ENCODE measurements at regions not wholly inside any gene's neighbourhood (a gene's known extent, or its start where the extent isn't known, plus 50 kb on each side); places are given as distances from the start of the nearest gene placed in this dataset.

DNA sequence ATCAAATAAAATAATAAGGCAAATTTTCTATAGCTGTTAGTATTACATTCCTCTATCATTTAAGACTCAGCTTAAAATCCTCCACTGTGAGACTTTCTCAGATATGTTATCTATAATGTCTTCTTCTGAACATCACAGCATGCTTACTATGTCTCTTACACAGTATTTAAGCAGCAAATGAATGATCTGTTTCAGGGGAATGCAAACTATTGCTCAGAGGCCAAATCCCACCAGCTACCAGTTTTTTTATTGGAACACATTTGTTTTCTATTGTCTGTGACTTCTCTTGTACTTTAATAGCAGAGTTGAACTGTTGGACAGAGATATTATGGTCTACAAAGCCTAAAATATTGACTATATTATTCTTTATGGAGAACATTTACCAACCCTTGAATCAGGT lies 59.6 kb downstream of the C3orf38 start:
- no peaks in the 10 kb centered on the region for H3K4me1 ChIP-seq (ENCODE audit: control insufficient read depth, extremely low read depth, insufficient read depth, low read length)
- TF ChIP-seq, protein P1, sequence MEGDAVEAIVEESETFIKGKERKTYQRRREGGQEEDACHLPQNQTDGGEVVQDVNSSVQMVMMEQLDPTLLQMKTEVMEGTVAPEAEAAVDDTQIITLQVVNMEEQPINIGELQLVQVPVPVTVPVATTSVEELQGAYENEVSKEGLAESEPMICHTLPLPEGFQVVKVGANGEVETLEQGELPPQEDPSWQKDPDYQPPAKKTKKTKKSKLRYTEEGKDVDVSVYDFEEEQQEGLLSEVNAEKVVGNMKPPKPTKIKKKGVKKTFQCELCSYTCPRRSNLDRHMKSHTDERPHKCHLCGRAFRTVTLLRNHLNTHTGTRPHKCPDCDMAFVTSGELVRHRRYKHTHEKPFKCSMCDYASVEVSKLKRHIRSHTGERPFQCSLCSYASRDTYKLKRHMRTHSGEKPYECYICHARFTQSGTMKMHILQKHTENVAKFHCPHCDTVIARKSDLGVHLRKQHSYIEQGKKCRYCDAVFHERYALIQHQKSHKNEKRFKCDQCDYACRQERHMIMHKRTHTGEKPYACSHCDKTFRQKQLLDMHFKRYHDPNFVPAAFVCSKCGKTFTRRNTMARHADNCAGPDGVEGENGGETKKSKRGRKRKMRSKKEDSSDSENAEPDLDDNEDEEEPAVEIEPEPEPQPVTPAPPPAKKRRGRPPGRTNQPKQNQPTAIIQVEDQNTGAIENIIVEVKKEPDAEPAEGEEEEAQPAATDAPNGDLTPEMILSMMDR (conservative IDR thresholded peaks at IDR 0.05 in 1 of 2, IDR thresholded peaks at IDR 0.05 in 1 of 2; ENCODE audit: low read depth in 1 of 2, low read length in 2 of 2): no peak
- TF ChIP-seq EZH2 (IDR thresholded peaks at IDR 0.05; ENCODE audit: low read length, missing control alignments): no peak
- no peak overlapping the region for H3K27ac ChIP-seq (ENCODE audit: insufficient read depth, low read length)
- no peaks in the 10 kb centered on the region for H3K79me2 ChIP-seq (ENCODE audit: control insufficient read depth, insufficient read depth, low read length)
- no peak overlapping the region for H3K9ac ChIP-seq (ENCODE audit: insufficient read depth, low read length)
- DNase-seq (ENCODE audit: low read depth in 2 of 2): peak in 1 of 2 donors; percentile 10
- no peak overlapping the region for H3K4me2 ChIP-seq (ENCODE audit: extremely low read depth, insufficient read depth, low read length)
- H2AFZ ChIP-seq (ENCODE audit: low read length): no peak overlapping the region
- H3K4me3 ChIP-seq (replicated peaks in 1 of 4; ENCODE audit: control extremely low read depth in 1 of 4, insufficient read depth in 1 of 4, low read depth in 3 of 4, low read length in 4 of 4): no peak overlapping the region
- H4K20me1 ChIP-seq (ENCODE audit: control insufficient read depth, extremely low read depth, insufficient read depth, low read length): no peaks in the 10 kb centered on the region
- H3K27me3 ChIP-seq (ENCODE audit: control insufficient read depth, insufficient read depth, low read length): no peaks in the 10 kb centered on the region
- no peaks in the 10 kb centered on the region for H3K36me3 ChIP-seq (ENCODE audit: control insufficient read depth, insufficient read depth, low read length)
- H3K9me3 ChIP-seq (ENCODE audit: control insufficient read depth, insufficient read depth, low read depth, low read length): no peaks in the 10 kb centered on the region

DNA sequence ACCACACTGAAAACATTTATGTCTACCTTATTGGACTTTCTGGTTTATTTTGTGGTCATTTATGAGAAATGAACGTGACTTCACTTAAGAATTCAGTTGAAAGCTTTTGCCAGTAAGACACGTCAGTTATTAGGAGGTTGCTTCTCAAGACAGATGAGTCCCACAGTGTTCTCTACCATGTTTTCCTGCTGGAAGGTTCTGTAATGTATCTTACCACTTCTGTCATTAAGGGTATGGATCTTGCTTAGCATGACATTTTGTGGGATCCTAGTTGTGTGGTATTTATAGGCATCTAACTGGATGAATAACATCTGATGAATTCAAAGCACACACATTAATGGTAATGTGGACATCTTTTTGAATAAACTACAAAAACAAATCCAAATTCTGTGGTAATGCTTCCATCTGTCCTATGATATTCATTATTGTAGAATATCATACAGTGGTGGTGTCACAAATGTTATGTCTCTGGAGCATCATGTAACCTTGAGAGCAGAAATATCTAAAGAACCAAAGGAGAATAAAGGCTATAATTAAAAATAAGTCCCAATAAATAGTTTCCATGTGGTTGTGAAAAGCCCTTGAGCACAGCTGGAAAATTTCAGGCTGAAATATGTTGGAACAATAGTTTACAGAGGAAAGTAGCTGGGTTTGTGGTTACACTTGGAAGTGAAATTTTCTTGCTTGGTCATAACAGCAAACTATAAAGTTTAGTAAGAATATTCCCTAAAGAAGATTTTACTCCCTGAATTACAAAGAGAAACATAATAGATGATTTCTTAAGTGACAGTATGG lies 61.5 kb downstream of the C3orf38 start:
- no peaks in the 10 kb centered on the region for H3K27me3 ChIP-seq (ENCODE audit: control insufficient read depth, insufficient read depth, low read length)
- H3K4me3 ChIP-seq (replicated peaks in 1 of 4; ENCODE audit: control extremely low read depth in 1 of 4, insufficient read depth in 1 of 4, low read depth in 3 of 4, low read length in 4 of 4): no peak overlapping the region
- DNase-seq (ENCODE audit: low read depth in 2 of 2): peak; percentile 36 to 37
- no peak overlapping the region for H3K27ac ChIP-seq (ENCODE audit: insufficient read depth, low read length)
- H2AFZ ChIP-seq (ENCODE audit: low read length): no peak overlapping the region
- H3K9me3 ChIP-seq (ENCODE audit: control insufficient read depth, insufficient read depth, low read depth, low read length): no peaks in the 10 kb centered on the region
- TF ChIP-seq, protein P1 (conservative IDR thresholded peaks at IDR 0.05 in 1 of 2, IDR thresholded peaks at IDR 0.05 in 1 of 2; ENCODE audit: low read depth in 1 of 2, low read length in 2 of 2): no peak
- TF ChIP-seq EZH2 (IDR thresholded peaks at IDR 0.05; ENCODE audit: low read length, missing control alignments): no peak
- H3K9ac ChIP-seq (ENCODE audit: insufficient read depth, low read length): no peak overlapping the region
- H3K4me2 ChIP-seq (ENCODE audit: extremely low read depth, insufficient read depth, low read length): no peak overlapping the region
- no peaks in the 10 kb centered on the region for H3K36me3 ChIP-seq (ENCODE audit: control insufficient read depth, insufficient read depth, low read length)
- H4K20me1 ChIP-seq (ENCODE audit: control insufficient read depth, extremely low read depth, insufficient read depth, low read length): no peaks in the 10 kb centered on the region
- no peaks in the 10 kb centered on the region for H3K4me1 ChIP-seq (ENCODE audit: control insufficient read depth, extremely low read depth, insufficient read depth, low read length)
- no peaks in the 10 kb centered on the region for H3K79me2 ChIP-seq (ENCODE audit: control insufficient read depth, insufficient read depth, low read length)

DNA sequence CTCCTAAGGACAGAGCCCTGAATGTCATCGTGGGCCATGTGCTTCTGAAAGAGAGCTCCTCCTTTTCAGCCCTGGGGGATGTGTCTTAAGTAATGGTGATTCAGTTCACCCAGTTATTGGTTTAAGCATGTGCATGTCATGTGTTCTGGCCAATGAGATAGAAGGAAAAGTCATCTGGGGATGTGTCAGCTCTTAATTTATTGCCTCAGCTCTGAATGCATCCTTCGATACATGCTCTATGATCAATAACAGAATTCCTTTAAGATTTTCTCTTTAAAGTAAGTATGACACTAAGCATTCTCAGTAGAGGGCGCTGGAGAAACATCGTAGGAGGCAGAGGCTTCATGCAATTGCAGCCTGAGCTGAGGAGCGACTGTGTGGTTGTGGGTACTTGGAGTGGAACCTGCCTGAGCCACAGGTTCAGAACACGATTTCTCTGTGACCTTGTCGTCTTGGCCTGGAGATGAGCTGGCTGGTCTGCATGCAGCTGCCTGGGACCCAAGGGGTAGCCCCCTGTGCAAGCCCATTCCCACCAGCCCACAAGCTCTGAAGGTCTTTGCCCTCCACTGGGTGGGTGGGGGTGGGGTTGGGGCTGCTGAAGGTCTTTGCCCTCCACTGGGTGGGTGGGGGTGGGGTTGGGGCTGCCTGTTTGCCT lies 69.5 kb downstream of the C3orf38 start:
- Histone ChIP-seq H3K4me3 (replicated peaks in 1 of 4; ENCODE audit: control extremely low read depth in 1 of 4, insufficient read depth in 1 of 4, low read depth in 3 of 4, low read length in 4 of 4) (no peak overlapping the region), H3K79me2 (ENCODE audit: control insufficient read depth, insufficient read depth, low read length) (no peaks in the 10 kb centered on the region), H3K4me2 (ENCODE audit: extremely low read depth, insufficient read depth, low read length) (no peak overlapping the region), H3K27ac (ENCODE audit: insufficient read depth, low read length) (no peak overlapping the region), H2AFZ (ENCODE audit: low read length) (no peak overlapping the region), H3K36me3 (ENCODE audit: control insufficient read depth, insufficient read depth, low read length) (no peaks in the 10 kb centered on the region), H4K20me1 (ENCODE audit: control insufficient read depth, extremely low read depth, insufficient read depth, low read length) (no peaks in the 10 kb centered on the region), H3K9ac (ENCODE audit: insufficient read depth, low read length) (no peak overlapping the region), H3K9me3 (ENCODE audit: control insufficient read depth, insufficient read depth, low read depth, low read length) (no peaks in the 10 kb centered on the region), H3K4me1 (ENCODE audit: control insufficient read depth, extremely low read depth, insufficient read depth, low read length) (no peaks in the 10 kb centered on the region), H3K27me3 (ENCODE audit: control insufficient read depth, insufficient read depth, low read length) (no peaks in the 10 kb centered on the region)
- DNase-seq (ENCODE audit: low read depth in 2 of 2): peak; percentile 61 to 77
- no peak for TF ChIP-seq EZH2 (IDR thresholded peaks at IDR 0.05; ENCODE audit: low read length, missing control alignments)
- TF ChIP-seq, protein P1 (conservative IDR thresholded peaks at IDR 0.05 in 1 of 2, IDR thresholded peaks at IDR 0.05 in 1 of 2; ENCODE audit: low read depth in 1 of 2, low read length in 2 of 2): peak; percentile 53 to 80
